Hematopoietic multipotent progenitor cell treated with erythropoietin and hydrocortisone succinate and interleukin-3 and kit ligand, for 17 days (in vitro differentiated cells): ENCODE measurements at regions not wholly inside any gene's neighbourhood (a gene's known extent, or its start where the extent isn't known, plus 50 kb on each side); places are given as distances from the start of the nearest gene placed in this dataset.

ENCODE experiments used
- DNase-seq: peaks from one replicate; pipeline ENCODE4 v3.0.0-alpha.2; 2015; ENCODE audit warnings: low spot score

- DNase-seq = no peak
These were observed 484.0 kb upstream of the ZWINT start for GRCh38 chr10:56844978-56845529.

GRCh38 chr10:56836659-56837058 lies 475.6 kb upstream of the ZWINT start:
- DNase-seq = no peak

GRCh38 chr10:56831681-56832080 lies 470.6 kb upstream of the ZWINT start:
- DNase-seq = no peak

- no peak for DNase-seq
These were observed 462.8 kb upstream of the ZWINT start for GRCh38 chr10:56823849-56824248.

GRCh38 chr10:56805022-56805421 lies 444.0 kb upstream of the ZWINT start:
- no peak for DNase-seq

GRCh38 chr10:56785292-56785691 lies 424.2 kb upstream of the ZWINT start:
- DNase-seq = no peak

- DNase-seq = no peak
These were observed 421.4 kb upstream of the ZWINT start for GRCh38 chr10:56782503-56782902.

- DNase-seq = no peak
These were observed 410.3 kb upstream of the ZWINT start for GRCh38 chr10:56771343-56771742.

GRCh38 chr10:56763090-56763489 lies 402.0 kb upstream of the ZWINT start:
- DNase-seq = no peak

GRCh38 chr10:56745490-56745889 lies 384.4 kb upstream of the ZWINT start:
- DNase-seq = no peak

- DNase-seq = no peak
These were observed 367.3 kb upstream of the ZWINT start for GRCh38 chr10:56728349-56728748.

- no peak for DNase-seq
These were observed 361.9 kb upstream of the ZWINT start for GRCh38 chr10:56722912-56723311.

GRCh38 chr10:56715262-56715661 lies 354.2 kb upstream of the ZWINT start:
- DNase-seq = no peak

GRCh38 chr10:56698506-56698905 lies 337.4 kb upstream of the ZWINT start:
- no peak for DNase-seq

GRCh38 chr10:56679578-56679977 lies 318.5 kb upstream of the ZWINT start:
- DNase-seq = no peak

GRCh38 chr10:56662765-56663447 lies 301.8 kb upstream of the ZWINT start:
- DNase-seq = no peak

GRCh38 chr10:56653289-56653688 lies 292.2 kb upstream of the ZWINT start:
- no peak for DNase-seq

- no peak for DNase-seq
These were observed 285.5 kb upstream of the ZWINT start for GRCh38 chr10:56646329-56647111.

GRCh38 chr10:56633876-56634452 lies 272.9 kb upstream of the ZWINT start:
- DNase-seq = no peak

GRCh38 chr10:56632537-56632936 lies 271.5 kb upstream of the ZWINT start:
- DNase-seq = no peak

GRCh38 chr10:56624082-56624481 lies 263.0 kb upstream of the ZWINT start:
- DNase-seq = no peak

- no peak for DNase-seq
These were observed 262.0 kb upstream of the ZWINT start for GRCh38 chr10:56623064-56623463.
